GM12878 (cell line): ENCODE measurements at regions not wholly inside any gene's neighbourhood (a gene's known extent, or its start where the extent isn't known, plus 50 kb on each side); places are given as distances from the start of the nearest gene placed in this dataset.
"Not testable (repeated sequence)": the region's sequence is repeated elsewhere in the genome, so short reads cannot be mapped to it uniquely, and the experiment has no call there.

Source experiments
- ATAC-seq: fragments of 200-7000 bp; cut with Tn5 transposase; 3 replicates; pipeline ENCODE4 v1.9.1; 2020; ENCODE audit warnings: mild to moderate bottlenecking, moderate library complexity
- BruUV-seq: library from RNA; stranded (reverse); fragments of 400-500 nt; replicated peaks from 2 replicates; lab custom pipeline; 2021; lab: Mats Ljungman, UMichigan
- CTCF ChIA-PET: fragments of 300-600 bp; sonication (Branson Sonifier 250); formaldehyde crosslinking; extraction: SDS; loops from one replicate; lab custom pipeline; 2021; ENCODE audit warnings: inconsistent platforms; lab: Yijun Ruan, JAX
- POLR2A ChIA-PET: fragments of 350-600 bp; formaldehyde crosslinking; extraction: SDS; loops from one replicate; lab custom pipeline; 2021; ENCODE audit warnings: inconsistent platforms; lab: Charles Lee
- RAD21 ChIA-PET: fragments of 300-600 bp; sonication (Branson Sonifier 250); formaldehyde crosslinking; loops from one replicate; lab custom pipeline; 2023; ENCODE audit warnings: antibody characterized with exemption; ENCODE audit not compliant: unreplicated experiment; lab: Charles Lee
- SMC1A ChIA-PET: fragments of 300-600 bp; sonication (Branson Sonifier 250); formaldehyde crosslinking; loops from one replicate; lab custom pipeline; 2023; ENCODE audit not compliant: unreplicated experiment, uncharacterized antibody; lab: Charles Lee
- DNase-seq: peaks from one replicate; pipeline ENCODE4 v3.0.0-alpha.2; 2011; ENCODE audit warnings: low read depth, low spot score
- FAIRE-seq: peaks from 3 replicates; lab custom pipeline; 2011; peaks lifted over from hg19 to GRCh38; lab: Jason Lieb, UNC
- H2AFZ ChIP-seq: 2 replicates; pipeline ENCODE4 v1.6.0; 2011; ENCODE audit warnings: low read depth, low read length, control low read depth; ENCODE audit not compliant: control insufficient read depth
- H3K27ac ChIP-seq: 2 replicates; pipeline ENCODE4 v1.5.1; 2011; ENCODE audit warnings: control low read depth; ENCODE audit not compliant: control insufficient read depth, insufficient read depth
- H3K27me3 ChIP-seq, 2 experiments: replicated peaks in 1 of 2; 2 replicates each; pipeline versions ENCODE4 v1.6.0 to v1.6.1; 2011; ENCODE audit warnings: low read length in 1 of 2; ENCODE audit not compliant: control insufficient read depth in 2 of 2, insufficient read depth in 2 of 2
- H3K36me3 ChIP-seq, 2 experiments: 2 replicates each; pipeline ENCODE4 v1.5.1; 2011; ENCODE audit warnings: low read length in 1 of 2; ENCODE audit not compliant: control insufficient read depth in 2 of 2, insufficient read depth in 2 of 2
- H3K4me1 ChIP-seq: 2 replicates; pipeline ENCODE4 v1.6.1; 2011; ENCODE audit warnings: mild to moderate bottlenecking, low read length, moderate library complexity, mixed read lengths; ENCODE audit not compliant: control insufficient read depth, insufficient read depth
- H3K4me2 ChIP-seq: 2 replicates; pipeline ENCODE4 v1.6.0; 2011; ENCODE audit warnings: control low read depth; ENCODE audit not compliant: control insufficient read depth, insufficient read depth
- H3K4me3 ChIP-seq: fragments of 200-600 bp; sonication (generic); 2 replicates; pipeline ENCODE4 v1.5.1; 2016
- H3K79me2 ChIP-seq: 2 replicates; pipeline ENCODE4 v1.6.0; 2011; ENCODE audit warnings: low read length; ENCODE audit not compliant: control insufficient read depth, insufficient read depth
- H3K9ac ChIP-seq: 2 replicates; pipeline ENCODE4 v1.8.0; 2011; ENCODE audit warnings: low read length, control low read depth, mixed read lengths; ENCODE audit not compliant: control insufficient read depth, insufficient read depth
- H3K9me3 ChIP-seq: replicated peaks from 3 replicates; pipeline ENCODE4 v1.5.1; 2011; ENCODE audit warnings: mild to moderate bottlenecking, low read length; ENCODE audit not compliant: control insufficient read depth, insufficient read depth
- H4K20me1 ChIP-seq: 2 replicates; pipeline ENCODE4 v1.6.0; 2011; ENCODE audit not compliant: control insufficient read depth, insufficient read depth
- KLF5 ChIP-seq: fragments of 450-650 bp; IDR thresholded peaks from 2 replicates; pipeline ENCODE4 v1.6.1; 2014; ENCODE audit warnings: mild to moderate bottlenecking; ENCODE audit not compliant: partially characterized antibody
- NR2C1 ChIP-seq: fragments of 450-650 bp; IDR thresholded peaks from 2 replicates; pipeline ENCODE4 v1.6.1; 2017; ENCODE audit warnings: antibody characterized with exemption, mild to moderate bottlenecking, moderate library complexity
- WGBS: methylation state at CpG from one replicate; pipeline ENCODE4 v1.1.6; 2016; ENCODE audit warnings: low lambda C conversion rate; ENCODE audit not compliant: insufficient replicate concordance, insufficient coverage; ENCODE audit errors: missing lambda C conversion rate; 5-methylcytosine and 5-hydroxymethylcytosine counted together
- in situ Hi-C: fragments of 300-500 bp; cut with MboI; formaldehyde crosslinking; loops from 9 replicates; pipeline ENCODE4 v1.14.3; 2018; ENCODE audit warnings: mixed read lengths
- intact Hi-C: fragments of 100-400 bp; cut with micrococcal nuclease; formaldehyde crosslinking; loops from one replicate; pipeline ENCODE4 v1.14.2; 2022; ENCODE audit not compliant: unreplicated experiment
- TF ChIP-seq, protein P1 (sequence below): fragments of 450-650 bp; IDR thresholded peaks from 2 replicates; pipeline ENCODE4 v1.6.1; 2016; ENCODE audit warnings: mild to moderate bottlenecking, moderate library complexity, borderline replicate concordance

- DNase-seq (no peak), ATAC-seq (no peak), FAIRE-seq (no peak)
- H2AFZ ChIP-seq = no peak overlapping the region
- no peaks in the 10 kb centered on the region for H3K4me1 ChIP-seq
- ChIA-PET SMC1A (no interaction called here), RAD21 (no interaction called here), POLR2A (no interaction called here), CTCF (no interaction called here)
- no peak overlapping the region for H3K9ac ChIP-seq
- no peaks in the 10 kb centered on the region for H4K20me1 ChIP-seq
- intact Hi-C loops (no loop called here), in situ Hi-C loops (no loop called here)
- H3K27me3 ChIP-seq = no peaks in the 10 kb centered on the region
- H3K4me3 ChIP-seq = no peak overlapping the region
- WGBS = 0% methylated on average over 1 of the region's 1 CpG
- no peak for TF ChIP-seq KLF5
- TF ChIP-seq NR2C1 = no peak
- TF ChIP-seq, protein P1, sequence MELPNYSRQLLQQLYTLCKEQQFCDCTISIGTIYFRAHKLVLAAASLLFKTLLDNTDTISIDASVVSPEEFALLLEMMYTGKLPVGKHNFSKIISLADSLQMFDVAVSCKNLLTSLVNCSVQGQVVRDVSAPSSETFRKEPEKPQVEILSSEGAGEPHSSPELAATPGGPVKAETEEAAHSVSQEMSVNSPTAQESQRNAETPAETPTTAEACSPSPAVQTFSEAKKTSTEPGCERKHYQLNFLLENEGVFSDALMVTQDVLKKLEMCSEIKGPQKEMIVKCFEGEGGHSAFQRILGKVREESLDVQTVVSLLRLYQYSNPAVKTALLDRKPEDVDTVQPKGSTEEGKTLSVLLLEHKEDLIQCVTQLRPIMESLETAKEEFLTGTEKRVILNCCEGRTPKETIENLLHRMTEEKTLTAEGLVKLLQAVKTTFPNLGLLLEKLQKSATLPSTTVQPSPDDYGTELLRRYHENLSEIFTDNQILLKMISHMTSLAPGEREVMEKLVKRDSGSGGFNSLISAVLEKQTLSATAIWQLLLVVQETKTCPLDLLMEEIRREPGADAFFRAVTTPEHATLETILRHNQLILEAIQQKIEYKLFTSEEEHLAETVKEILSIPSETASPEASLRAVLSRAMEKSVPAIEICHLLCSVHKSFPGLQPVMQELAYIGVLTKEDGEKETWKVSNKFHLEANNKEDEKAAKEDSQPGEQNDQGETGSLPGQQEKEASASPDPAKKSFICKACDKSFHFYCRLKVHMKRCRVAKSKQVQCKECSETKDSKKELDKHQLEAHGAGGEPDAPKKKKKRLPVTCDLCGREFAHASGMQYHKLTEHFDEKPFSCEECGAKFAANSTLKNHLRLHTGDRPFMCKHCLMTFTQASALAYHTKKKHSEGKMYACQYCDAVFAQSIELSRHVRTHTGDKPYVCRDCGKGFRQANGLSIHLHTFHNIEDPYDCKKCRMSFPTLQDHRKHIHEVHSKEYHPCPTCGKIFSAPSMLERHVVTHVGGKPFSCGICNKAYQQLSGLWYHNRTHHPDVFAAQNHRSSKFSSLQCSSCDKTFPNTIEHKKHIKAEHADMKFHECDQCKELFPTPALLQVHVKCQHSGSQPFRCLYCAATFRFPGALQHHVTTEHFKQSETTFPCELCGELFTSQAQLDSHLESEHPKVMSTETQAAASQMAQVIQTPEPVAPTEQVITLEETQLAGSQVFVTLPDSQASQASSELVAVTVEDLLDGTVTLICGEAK = 0 out of 2 replicates have a peak, but pooled peaks have one; percentile 16
- no peaks in the 10 kb centered on the region for H3K36me3 ChIP-seq
- no TSS peak for BruUV-seq
- no peak overlapping the region for H3K4me2 ChIP-seq
- H3K9me3 ChIP-seq = no peaks in the 10 kb centered on the region
- H3K79me2 ChIP-seq = no peaks in the 10 kb centered on the region
- no peak overlapping the region for H3K27ac ChIP-seq
These were observed 517.5 kb downstream of the IRS1 start for GRCh38 chr2:226282151-226282550.

DNA sequence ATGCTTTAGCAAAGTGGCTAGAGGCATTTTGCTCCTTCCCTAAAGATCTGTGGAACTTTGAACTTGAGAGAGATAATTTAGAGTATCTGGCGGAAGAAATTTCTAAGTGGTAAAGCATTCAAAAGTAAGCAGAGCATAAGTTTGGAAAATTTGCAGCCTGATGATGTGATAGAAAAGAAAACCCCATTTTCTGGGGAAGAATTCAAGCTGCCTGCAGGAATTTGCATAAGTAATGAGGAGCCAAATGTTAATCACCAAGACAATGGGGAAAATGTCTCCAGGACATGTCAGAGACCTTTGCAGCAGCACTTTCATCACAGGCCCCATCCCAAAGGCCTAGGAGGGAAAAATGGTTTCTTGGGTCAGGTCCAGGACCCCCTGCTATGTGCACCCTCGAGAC lies 519.5 kb downstream of the IRS1 start:
- BruUV-seq, H3K9me3 ChIP-seq, SMC1A ChIA-PET, CTCF ChIA-PET, H3K27ac ChIP-seq, H3K4me1 ChIP-seq, intact Hi-C loops, H4K20me1 ChIP-seq, RAD21 ChIA-PET, H3K79me2 ChIP-seq, in situ Hi-C loops, H3K9ac ChIP-seq, FAIRE-seq, POLR2A ChIA-PET, ATAC-seq, H3K27me3 ChIP-seq, DNase-seq, H3K36me3 ChIP-seq, H3K4me2 ChIP-seq, H2AFZ ChIP-seq, H3K4me3 ChIP-seq: not testable (repeated sequence)
- WGBS = 15% methylated on average over 2 of the region's 2 CpGs
